Panc1 (cell line): ENCODE measurements at regions not wholly inside any gene's neighbourhood (a gene's known extent, or its start where the extent isn't known, plus 50 kb on each side); places are given as distances from the start of the nearest gene placed in this dataset.

Experiments used
- ATAC-seq: fragments of 200-7000 bp; cut with Tn5 transposase; 2 replicates; pipeline ENCODE4 v1.9.1; 2020; ENCODE audit warnings: mild to moderate bottlenecking, moderate library complexity
- BruUV-seq: library from RNA; stranded (reverse); fragments of 400-500 nt; replicated peaks from 2 replicates; lab custom pipeline; 2021; lab: Mats Ljungman, UMichigan
- CTCF ChIA-PET: fragments of 300-600 bp; sonication (Branson Sonifier 250); formaldehyde crosslinking; loops from one replicate; lab custom pipeline; 2022; ENCODE audit warnings: antibody characterized with exemption; lab: Charles Lee
- POLR2A ChIA-PET: fragments of 300-600 bp; sonication (Branson Sonifier 250); formaldehyde crosslinking; loops from one replicate; lab custom pipeline; 2022; ENCODE audit warnings: antibody characterized with exemption; lab: Charles Lee
- DNase-seq: peaks from one replicate; pipeline ENCODE4 v3.0.0-alpha.2; 2010; ENCODE audit warnings: low read depth, low spot score
- H3K27ac ChIP-seq: 2 replicates; pipeline ENCODE4 v1.5.1; 2011; ENCODE audit warnings: mild to moderate bottlenecking, low read length, inconsistent platforms
- H3K27me3 ChIP-seq: fragments of 200-500 bp; sonication (Bioruptor generic); 2 replicates; pipeline ENCODE4 v1.6.0; 2014; ENCODE audit warnings: low read length, inconsistent platforms; ENCODE audit not compliant: control insufficient read depth, insufficient read depth
- H3K36me3 ChIP-seq: fragments of 200-500 bp; sonication (Bioruptor generic); 2 replicates; pipeline ENCODE4 v1.5.1; 2014; ENCODE audit warnings: inconsistent platforms, mild to moderate bottlenecking, low read length, moderate library complexity; ENCODE audit not compliant: control insufficient read depth, insufficient read depth
- H3K4me1 ChIP-seq: 2 replicates; pipeline ENCODE4 v1.5.1; 2011; ENCODE audit warnings: inconsistent platforms, mild to moderate bottlenecking, low read length, moderate library complexity; ENCODE audit not compliant: control insufficient read depth, insufficient read depth
- H3K4me3 ChIP-seq, 2 experiments: 2 replicates each; pipeline ENCODE4 v1.5.1; 2011 to 2012; ENCODE audit warnings: low read depth in 2 of 2, low read length in 2 of 2, mild to moderate bottlenecking in 2 of 2, inconsistent platforms in 1 of 2, moderate library complexity in 1 of 2
- H3K9me3 ChIP-seq: fragments of 200-500 bp; sonication (Bioruptor generic); 2 replicates; pipeline ENCODE4 v1.5.1; 2014; ENCODE audit warnings: low read depth, mild to moderate bottlenecking, inconsistent platforms, low read length, moderate library complexity; ENCODE audit not compliant: control insufficient read depth, insufficient read depth
- POLR2AphosphoS5 ChIP-seq: IDR thresholded peaks from 2 replicates; pipeline ENCODE4 v1.6.1; 2012; ENCODE audit warnings: mild to moderate bottlenecking, low read depth, low read length, moderate library complexity
- SIN3A ChIP-seq: IDR thresholded peaks from 2 replicates; pipeline ENCODE4 v1.6.1; 2012; ENCODE audit warnings: low read depth, mild to moderate bottlenecking, low read length, moderate library complexity, borderline replicate concordance; ENCODE audit not compliant: insufficient read depth
- TCF7L2 ChIP-seq: IDR thresholded peaks from 2 replicates; pipeline ENCODE4 v1.6.1; 2011; ENCODE audit warnings: mild to moderate bottlenecking, low read depth, low read length, inconsistent platforms
- in situ Hi-C: cut with HindIII; loops from 2 replicates; pipeline ENCODE4 v1.10.0; 2016; ENCODE audit warnings: low sequenced_read_pairs, low pct_unique_long_range_greater_than_20kb
- intact Hi-C: fragments of 100-400 bp; cut with micrococcal nuclease; formaldehyde crosslinking; loops from one replicate; pipeline ENCODE4 v1.10.0; 2022; ENCODE audit not compliant: unreplicated experiment
- TF ChIP-seq, protein P1 (sequence below), 2 experiments: IDR thresholded peaks; 2 replicates each; pipeline ENCODE4 v1.6.1; 2011 to 2012; ENCODE audit warnings: low read depth in 2 of 2, control low read depth in 1 of 2, low read length in 1 of 2, mild to moderate bottlenecking in 1 of 2, moderate library complexity in 1 of 2; ENCODE audit not compliant: insufficient read depth in 1 of 2
- TF ChIP-seq, protein P2 (sequence below): fragments of 450-650 bp; IDR thresholded peaks from 2 replicates; pipeline ENCODE4 v1.5.1; 2017; ENCODE audit warnings: mild to moderate bottlenecking

DNA sequence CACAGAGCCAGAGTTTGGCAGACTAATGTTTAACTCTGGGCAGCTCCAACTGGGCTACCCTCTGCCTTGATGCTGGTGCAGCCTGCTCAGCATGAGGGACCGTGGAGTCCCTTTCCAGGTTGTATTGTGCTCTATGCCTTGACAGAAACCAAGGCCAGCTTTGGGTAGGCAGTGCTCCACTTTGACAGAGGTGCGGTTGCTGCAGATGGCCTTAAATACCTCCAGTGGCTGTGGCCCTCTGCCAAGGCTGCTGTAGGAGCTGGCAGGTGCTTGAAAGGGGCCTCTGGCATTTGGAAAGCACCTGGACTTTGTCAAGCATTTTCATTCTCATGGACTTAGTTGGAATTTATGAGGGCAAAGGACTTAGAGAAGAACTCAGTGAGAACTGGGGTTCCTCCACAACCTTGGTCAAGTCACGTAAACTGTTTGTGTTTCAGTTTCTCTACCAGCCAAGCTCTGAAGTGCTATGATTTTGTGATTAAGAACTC lies 249.7 kb upstream of the ZNF462 start:
- H3K4me3 ChIP-seq: no peak overlapping the region
- ChIA-PET CTCF (no interaction called here), POLR2A (no interaction called here)
- no peaks in the 10 kb centered on the region for H3K9me3 ChIP-seq
- intact Hi-C loops: no loop called here
- ATAC-seq: no peak
- no TSS peak for BruUV-seq
- TF ChIP-seq SIN3A: no peak
- TF ChIP-seq, protein P1, sequence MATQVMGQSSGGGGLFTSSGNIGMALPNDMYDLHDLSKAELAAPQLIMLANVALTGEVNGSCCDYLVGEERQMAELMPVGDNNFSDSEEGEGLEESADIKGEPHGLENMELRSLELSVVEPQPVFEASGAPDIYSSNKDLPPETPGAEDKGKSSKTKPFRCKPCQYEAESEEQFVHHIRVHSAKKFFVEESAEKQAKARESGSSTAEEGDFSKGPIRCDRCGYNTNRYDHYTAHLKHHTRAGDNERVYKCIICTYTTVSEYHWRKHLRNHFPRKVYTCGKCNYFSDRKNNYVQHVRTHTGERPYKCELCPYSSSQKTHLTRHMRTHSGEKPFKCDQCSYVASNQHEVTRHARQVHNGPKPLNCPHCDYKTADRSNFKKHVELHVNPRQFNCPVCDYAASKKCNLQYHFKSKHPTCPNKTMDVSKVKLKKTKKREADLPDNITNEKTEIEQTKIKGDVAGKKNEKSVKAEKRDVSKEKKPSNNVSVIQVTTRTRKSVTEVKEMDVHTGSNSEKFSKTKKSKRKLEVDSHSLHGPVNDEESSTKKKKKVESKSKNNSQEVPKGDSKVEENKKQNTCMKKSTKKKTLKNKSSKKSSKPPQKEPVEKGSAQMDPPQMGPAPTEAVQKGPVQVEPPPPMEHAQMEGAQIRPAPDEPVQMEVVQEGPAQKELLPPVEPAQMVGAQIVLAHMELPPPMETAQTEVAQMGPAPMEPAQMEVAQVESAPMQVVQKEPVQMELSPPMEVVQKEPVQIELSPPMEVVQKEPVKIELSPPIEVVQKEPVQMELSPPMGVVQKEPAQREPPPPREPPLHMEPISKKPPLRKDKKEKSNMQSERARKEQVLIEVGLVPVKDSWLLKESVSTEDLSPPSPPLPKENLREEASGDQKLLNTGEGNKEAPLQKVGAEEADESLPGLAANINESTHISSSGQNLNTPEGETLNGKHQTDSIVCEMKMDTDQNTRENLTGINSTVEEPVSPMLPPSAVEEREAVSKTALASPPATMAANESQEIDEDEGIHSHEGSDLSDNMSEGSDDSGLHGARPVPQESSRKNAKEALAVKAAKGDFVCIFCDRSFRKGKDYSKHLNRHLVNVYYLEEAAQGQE (IDR thresholded peaks at IDR 0.05; ENCODE audit: insufficient read depth in 1 of 2, low read depth in 2 of 2, low read length in 1 of 2): no peak
- TF ChIP-seq TCF7L2: no peak
- TF ChIP-seq, protein P2, sequence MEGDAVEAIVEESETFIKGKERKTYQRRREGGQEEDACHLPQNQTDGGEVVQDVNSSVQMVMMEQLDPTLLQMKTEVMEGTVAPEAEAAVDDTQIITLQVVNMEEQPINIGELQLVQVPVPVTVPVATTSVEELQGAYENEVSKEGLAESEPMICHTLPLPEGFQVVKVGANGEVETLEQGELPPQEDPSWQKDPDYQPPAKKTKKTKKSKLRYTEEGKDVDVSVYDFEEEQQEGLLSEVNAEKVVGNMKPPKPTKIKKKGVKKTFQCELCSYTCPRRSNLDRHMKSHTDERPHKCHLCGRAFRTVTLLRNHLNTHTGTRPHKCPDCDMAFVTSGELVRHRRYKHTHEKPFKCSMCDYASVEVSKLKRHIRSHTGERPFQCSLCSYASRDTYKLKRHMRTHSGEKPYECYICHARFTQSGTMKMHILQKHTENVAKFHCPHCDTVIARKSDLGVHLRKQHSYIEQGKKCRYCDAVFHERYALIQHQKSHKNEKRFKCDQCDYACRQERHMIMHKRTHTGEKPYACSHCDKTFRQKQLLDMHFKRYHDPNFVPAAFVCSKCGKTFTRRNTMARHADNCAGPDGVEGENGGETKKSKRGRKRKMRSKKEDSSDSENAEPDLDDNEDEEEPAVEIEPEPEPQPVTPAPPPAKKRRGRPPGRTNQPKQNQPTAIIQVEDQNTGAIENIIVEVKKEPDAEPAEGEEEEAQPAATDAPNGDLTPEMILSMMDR: no peak
- no peak for TF ChIP-seq POLR2AphosphoS5
- no peaks in the 10 kb centered on the region for H3K36me3 ChIP-seq
- no peak overlapping the region for H3K27ac ChIP-seq
- H3K4me1 ChIP-seq: no peaks in the 10 kb centered on the region
- DNase-seq: no peak
- in situ Hi-C loops: no loop called here
- no peaks in the 10 kb centered on the region for H3K27me3 ChIP-seq

DNA sequence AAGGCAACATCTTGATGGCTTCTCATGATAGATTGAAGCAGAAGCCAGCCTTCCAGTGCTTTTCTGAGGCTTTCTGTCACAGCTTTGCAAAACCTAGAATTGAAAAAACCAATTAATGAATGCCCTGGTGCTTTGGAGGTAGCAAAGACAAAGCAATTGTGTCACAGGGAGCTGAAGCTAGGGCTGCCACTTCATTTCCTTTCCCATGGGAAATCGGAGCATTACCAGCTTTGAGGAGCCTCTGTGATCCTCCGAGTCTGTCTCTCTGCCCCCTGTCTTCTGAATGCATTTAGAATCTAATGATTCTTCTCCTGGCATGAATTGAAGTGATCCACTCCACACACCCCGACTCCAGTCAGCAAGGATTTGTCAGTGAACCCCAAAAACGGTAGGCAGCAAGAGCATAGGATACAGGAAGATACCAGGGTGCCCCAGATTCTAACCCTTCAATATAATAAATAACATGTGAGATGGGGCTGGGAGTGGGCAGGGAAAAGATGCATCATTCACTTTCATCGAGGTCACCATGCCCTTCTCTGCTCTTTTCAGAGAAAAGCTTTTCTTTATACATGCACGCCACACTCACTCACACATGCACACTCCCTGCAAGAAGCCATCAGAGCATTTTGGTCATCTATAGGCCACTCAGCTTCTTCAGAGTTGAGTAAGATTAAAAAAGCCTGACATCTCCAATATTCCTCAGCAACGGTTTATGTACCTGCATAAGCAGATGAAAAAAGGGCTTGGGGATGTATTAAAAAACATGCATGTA lies 247.7 kb upstream of the ZNF462 start:
- intact Hi-C loops: no loop called here
- Histone ChIP-seq H3K36me3 (no peaks in the 10 kb centered on the region), H3K27me3 (no peaks in the 10 kb centered on the region), H3K27ac (no peak overlapping the region), H3K4me1 (no peaks in the 10 kb centered on the region), H3K4me3 (no peak overlapping the region), H3K9me3 (no peaks in the 10 kb centered on the region)
- in situ Hi-C loops: no loop called here
- DNase-seq (no peak), ATAC-seq (no peak)
- ChIA-PET CTCF (no interaction called here), POLR2A (no interaction called here)
- no TSS peak for BruUV-seq
- TF ChIP-seq TCF7L2 (no peak), POLR2AphosphoS5 (no peak), SIN3A (no peak)
- TF ChIP-seq, protein P2: no peak
- TF ChIP-seq, protein P1 (IDR thresholded peaks at IDR 0.05; ENCODE audit: insufficient read depth in 1 of 2, low read depth in 2 of 2, low read length in 1 of 2): no peak
